ACHN (cell line): ENCODE measurements at regions not wholly inside any gene's neighbourhood (a gene's known extent, or its start where the extent isn't known, plus 50 kb on each side); places are given as distances from the start of the nearest gene placed in this dataset.

Source experiments
- DNase-seq: peaks from one replicate; pipeline ENCODE4 v3.0.0-alpha.2; 2015
- in situ Hi-C: cut with HindIII; loops from 2 replicates; pipeline ENCODE4 v1.10.0; 2017; ENCODE audit warnings: low sequenced_read_pairs, low pct_ligation_motif_present, low pct_unique_long_range_greater_than_20kb

GRCh38 chr4:123866796-123867195 is 470.2 kb downstream of the SPRY1 start:
- in situ Hi-C loops, result no loop called here
- DNase-seq, result no peak

- in situ Hi-C loops, result no loop called here
- DNase-seq, result no peak
These were observed 471.5 kb downstream of the SPRY1 start for GRCh38 chr4:123867910-123868587.

GRCh38 chr4:123869286-123870215 is 473.0 kb downstream of the SPRY1 start:
- no peak for DNase-seq
- in situ Hi-C loops, result no loop called here

- in situ Hi-C loops, result no loop called here
These were observed 473.8 kb downstream of the SPRY1 start for GRCh38 chr4:123870216-123870876.

GRCh38 chr4:123871341-123871740 is 474.7 kb downstream of the SPRY1 start:
- no peak for DNase-seq
- in situ Hi-C loops, result no loop called here

More at GRCh38 chr4:123870216-123870876, 473.8 kb downstream of the SPRY1 start:
- DNase-seq, result peak; percentile 2

- in situ Hi-C loops, result no loop called here
These were observed 477.5 kb downstream of the SPRY1 start for GRCh38 chr4:123874063-123874462.

GRCh38 chr4:123876143-123876542 is 479.5 kb downstream of the SPRY1 start:
- DNase-seq, result no peak

More at GRCh38 chr4:123874063-123874462, 477.5 kb downstream of the SPRY1 start:
- no peak for DNase-seq

GRCh38 chr4:123876671-123877101 is 480.1 kb downstream of the SPRY1 start:
- in situ Hi-C loops, result no loop called here
- no peak for DNase-seq

More at GRCh38 chr4:123876143-123876542, 479.5 kb downstream of the SPRY1 start:
- in situ Hi-C loops, result no loop called here

GRCh38 chr4:123877551-123877950 is 481.0 kb downstream of the SPRY1 start:
- in situ Hi-C loops, result no loop called here
- DNase-seq, result no peak

GRCh38 chr4:123878976-123879375 is 482.4 kb downstream of the SPRY1 start:
- in situ Hi-C loops, result no loop called here
- no peak for DNase-seq

- no peak for DNase-seq
- in situ Hi-C loops, result no loop called here
These were observed 484.0 kb downstream of the SPRY1 start for GRCh38 chr4:123880631-123881030.

- no peak for DNase-seq
- in situ Hi-C loops, result no loop called here
These were observed 488.3 kb downstream of the SPRY1 start for GRCh38 chr4:123884922-123885321.

GRCh38 chr4:123889507-123889906 is 492.9 kb downstream of the SPRY1 start:
- in situ Hi-C loops, result no loop called here
- DNase-seq, result no peak

- in situ Hi-C loops, result no loop called here
- DNase-seq, result no peak
These were observed 494.3 kb downstream of the SPRY1 start for GRCh38 chr4:123890889-123891288.

- no peak for DNase-seq
- in situ Hi-C loops, result no loop called here
These were observed 495.3 kb downstream of the SPRY1 start for GRCh38 chr4:123891881-123892280.

GRCh38 chr4:123892368-123892976 is 495.9 kb downstream of the SPRY1 start:
- no peak for DNase-seq
- in situ Hi-C loops, result no loop called here

- in situ Hi-C loops, result no loop called here
- DNase-seq, result no peak
These were observed 496.7 kb downstream of the SPRY1 start for GRCh38 chr4:123893011-123893981.
